OCI-LY7 (cell line): ENCODE measurements at regions not wholly inside any gene's neighbourhood (a gene's known extent, or its start where the extent isn't known, plus 50 kb on each side); places are given as distances from the start of the nearest gene placed in this dataset.

Source experiments
- CTCF ChIP-seq: fragments of 200-600 bp; sonication (generic); conservative IDR thresholded peaks from 2 replicates; pipeline ENCODE4 v1.5.1; 2014; ENCODE audit warnings: mild to moderate bottlenecking, antibody characterized with exemption, low read length, moderate library complexity, mixed read lengths
- EZH2phosphoT487 ChIP-seq: fragments of 200-600 bp; sonication (generic); IDR thresholded peaks from 2 replicates; pipeline ENCODE4 v1.6.1; 2018; ENCODE audit warnings: low read depth, borderline replicate concordance, mild to moderate bottlenecking, mixed run types, antibody characterized with exemption, low read length, moderate library complexity, mixed read lengths

DNA sequence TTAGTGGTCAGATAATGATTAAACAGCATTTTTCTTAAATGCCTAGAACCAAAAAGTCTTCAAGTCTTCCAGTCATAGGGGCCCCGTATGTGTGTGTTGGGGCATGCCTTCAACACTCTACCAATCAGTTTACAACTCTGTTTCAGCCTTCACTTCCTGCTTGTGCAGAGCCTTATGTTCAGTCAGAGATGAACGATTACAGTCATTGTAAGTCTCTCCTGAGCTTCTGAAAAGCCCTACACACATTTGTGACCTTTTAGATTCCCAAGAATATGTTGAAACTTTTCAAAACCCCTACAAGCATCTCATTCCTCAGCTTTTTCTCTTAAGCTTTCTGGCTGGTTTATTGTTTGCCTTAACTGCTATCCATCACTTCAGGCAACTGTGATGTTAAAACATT, 591.2 kb downstream of the ZNF674 start:
- TF ChIP-seq CTCF (no peak), EZH2phosphoT487 (no peak)
